Suprapubic skin (tissue), 4 donors: ENCODE measurements at regions not wholly inside any gene's neighbourhood (a gene's known extent, or its start where the extent isn't known, plus 50 kb on each side); places are given as distances from the start of the nearest gene placed in this dataset.
"Not testable (repeated sequence)": the region's sequence is repeated elsewhere in the genome, so short reads cannot be mapped to it uniquely, and the experiment has no call there.

ENCODE experiments used
- DNase-seq, 2 donors: peaks; one replicate each; pipeline ENCODE4 v3.0.0-alpha.2; 2019; ENCODE audit warnings: low spot score in 2 of 2
- H3K27ac ChIP-seq: fragments of 200-600 bp; sonication (generic); one replicate; pipeline ENCODE4 v1.5.1; 2019
- H3K27me3 ChIP-seq: fragments of 200-600 bp; sonication (generic); one replicate; pipeline ENCODE4 v1.5.1; 2019
- H3K36me3 ChIP-seq: fragments of 200-600 bp; sonication (generic); one replicate; pipeline ENCODE4 v1.5.1; 2019
- H3K4me1 ChIP-seq: fragments of 200-600 bp; sonication (generic); one replicate; pipeline ENCODE4 v1.5.1; 2019
- H3K4me3 ChIP-seq: fragments of 200-600 bp; sonication (generic); one replicate; pipeline ENCODE4 v1.5.1; 2019; ENCODE audit warnings: mild to moderate bottlenecking
- H3K9me3 ChIP-seq: fragments of 200-600 bp; sonication (generic); one replicate; pipeline ENCODE4 v1.5.1; 2019
- EP300 ChIP-seq: sonication (generic); formaldehyde crosslinking; IDR thresholded peaks from one replicate; pipeline ENCODE4 v1.6.1; 2017; ENCODE audit warnings: antibody characterized with exemption
- POLR2A ChIP-seq, 2 donors: fragments of 450-650 bp; IDR thresholded peaks; one replicate each; pipeline ENCODE4 v1.6.1; 2017; ENCODE audit warnings: antibody characterized with exemption in 2 of 2, mild to moderate bottlenecking in 2 of 2, moderate library complexity in 2 of 2
- POLR2AphosphoS5 ChIP-seq, 3 donors: sonication (generic); formaldehyde crosslinking; IDR thresholded peaks; one replicate each; pipeline ENCODE4 v1.6.1; 2017; ENCODE audit warnings: antibody characterized with exemption in 3 of 3
- WGBS: methylation state at CpG from one replicate; pipeline ENCODE4 v1.1.5; 2018; 5-methylcytosine and 5-hydroxymethylcytosine counted together
- TF ChIP-seq, protein P1 (sequence below), 2 donors: fragments of 200-600 bp in 1 of 2; fragments of 450-650 bp in 1 of 2; sonication (generic) in 1 of 2; IDR thresholded peaks; one replicate each; pipeline ENCODE4 v1.5.1; 2016 to 2019; ENCODE audit warnings: antibody characterized with exemption in 2 of 2, mild to moderate bottlenecking in 1 of 2, moderate library complexity in 1 of 2

DNA sequence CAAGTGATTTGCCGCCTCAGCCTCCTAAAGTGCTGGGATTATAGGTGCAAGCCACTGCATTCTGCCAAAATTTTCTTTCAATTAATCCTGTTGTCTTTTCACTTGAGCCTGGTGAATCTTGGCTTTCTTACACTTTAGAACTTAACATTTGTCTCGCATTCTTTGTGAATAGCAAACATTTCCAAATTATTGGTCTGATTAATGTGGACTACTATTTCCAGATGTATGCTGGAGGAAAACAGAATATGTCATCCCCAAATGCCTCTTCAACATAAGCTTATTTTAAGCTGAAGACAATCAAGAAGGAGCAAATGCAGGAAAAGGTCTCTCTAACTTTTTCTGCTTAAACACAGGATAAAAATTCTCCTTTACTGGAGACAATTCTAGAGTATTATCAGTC, 233.4 kb downstream of the PPP4R3C start:
- WGBS = 78% methylated on average over 2 of the region's 2 CpGs
- no peak for DNase-seq

GRCh38 chrX:27222661-27223060, 240.5 kb downstream of the PPP4R3C start:
- Histone ChIP-seq H3K9me3 (no peaks in the 10 kb centered on the region), H3K36me3 (no peaks in the 10 kb centered on the region), H3K4me3 (no peak overlapping the region), H3K4me1 (no peaks in the 10 kb centered on the region), H3K27ac (no peak overlapping the region), H3K27me3 (no peaks in the 10 kb centered on the region)
- DNase-seq = no peak
- 93% methylated on average over 7 of the region's 8 CpGs for WGBS
- TF ChIP-seq, protein P1, sequence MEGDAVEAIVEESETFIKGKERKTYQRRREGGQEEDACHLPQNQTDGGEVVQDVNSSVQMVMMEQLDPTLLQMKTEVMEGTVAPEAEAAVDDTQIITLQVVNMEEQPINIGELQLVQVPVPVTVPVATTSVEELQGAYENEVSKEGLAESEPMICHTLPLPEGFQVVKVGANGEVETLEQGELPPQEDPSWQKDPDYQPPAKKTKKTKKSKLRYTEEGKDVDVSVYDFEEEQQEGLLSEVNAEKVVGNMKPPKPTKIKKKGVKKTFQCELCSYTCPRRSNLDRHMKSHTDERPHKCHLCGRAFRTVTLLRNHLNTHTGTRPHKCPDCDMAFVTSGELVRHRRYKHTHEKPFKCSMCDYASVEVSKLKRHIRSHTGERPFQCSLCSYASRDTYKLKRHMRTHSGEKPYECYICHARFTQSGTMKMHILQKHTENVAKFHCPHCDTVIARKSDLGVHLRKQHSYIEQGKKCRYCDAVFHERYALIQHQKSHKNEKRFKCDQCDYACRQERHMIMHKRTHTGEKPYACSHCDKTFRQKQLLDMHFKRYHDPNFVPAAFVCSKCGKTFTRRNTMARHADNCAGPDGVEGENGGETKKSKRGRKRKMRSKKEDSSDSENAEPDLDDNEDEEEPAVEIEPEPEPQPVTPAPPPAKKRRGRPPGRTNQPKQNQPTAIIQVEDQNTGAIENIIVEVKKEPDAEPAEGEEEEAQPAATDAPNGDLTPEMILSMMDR (IDR thresholded peaks at IDR 0.05) = no peak
- TF ChIP-seq POLR2AphosphoS5 (IDR thresholded peaks at IDR 0.05) (no peak), POLR2A (IDR thresholded peaks at IDR 0.05) (no peak), EP300 (no peak)

More for the DNA sequence above, 233.4 kb downstream of the PPP4R3C start:
- Histone ChIP-seq H3K36me3 (no peaks in the 10 kb centered on the region), H3K9me3 (no peaks in the 10 kb centered on the region), H3K27me3 (no peaks in the 10 kb centered on the region), H3K4me3 (no peak overlapping the region), H3K4me1 (no peaks in the 10 kb centered on the region), H3K27ac (no peak overlapping the region)
- no peak for TF ChIP-seq EP300
- no peak for TF ChIP-seq POLR2A (IDR thresholded peaks at IDR 0.05)
- TF ChIP-seq POLR2AphosphoS5 (IDR thresholded peaks at IDR 0.05) = no peak
- TF ChIP-seq, protein P1 (IDR thresholded peaks at IDR 0.05) = no peak

- no peaks in the 10 kb centered on the region for H3K4me1 ChIP-seq
- no peak for TF ChIP-seq EP300
- TF ChIP-seq, protein P1 (IDR thresholded peaks at IDR 0.05) = peak; percentile 15 to 43
- no peak for TF ChIP-seq POLR2A (IDR thresholded peaks at IDR 0.05)
- TF ChIP-seq POLR2AphosphoS5 (IDR thresholded peaks at IDR 0.05) = no peak
- H3K27ac ChIP-seq = no peak overlapping the region
- 22% methylated on average over 5 of the region's 5 CpGs for WGBS
- no peaks in the 10 kb centered on the region for H3K9me3 ChIP-seq
- no peak for DNase-seq
- no peaks in the 10 kb centered on the region for H3K36me3 ChIP-seq
- no peak overlapping the region for H3K4me3 ChIP-seq
- no peaks in the 10 kb centered on the region for H3K27me3 ChIP-seq
Measured at GRCh38 chrX:27186671-27187070, 276.5 kb downstream of the PPP4R3C start.

GRCh38 chrX:27163236-27163635, 299.9 kb downstream of the PPP4R3C start:
- Histone ChIP-seq H3K4me3 (no peak overlapping the region), H3K27me3 (no peaks in the 10 kb centered on the region), H3K36me3 (no peaks in the 10 kb centered on the region), H3K4me1 (no peaks in the 10 kb centered on the region), H3K27ac (no peak overlapping the region), H3K9me3 (no peaks in the 10 kb centered on the region)
- TF ChIP-seq POLR2A (IDR thresholded peaks at IDR 0.05) (no peak), POLR2AphosphoS5 (IDR thresholded peaks at IDR 0.05) (no peak), EP300 (no peak)
- TF ChIP-seq, protein P1 (IDR thresholded peaks at IDR 0.05) = no peak
- no peak for DNase-seq
- 52% methylated on average over 4 of the region's 4 CpGs for WGBS

- Histone ChIP-seq H3K9me3 (no peaks in the 10 kb centered on the region), H3K36me3 (no peaks in the 10 kb centered on the region), H3K27ac (no peak overlapping the region), H3K4me1 (no peaks in the 10 kb centered on the region), H3K27me3 (no peaks in the 10 kb centered on the region), H3K4me3 (no peak overlapping the region)
- TF ChIP-seq EP300 (no peak), POLR2A (IDR thresholded peaks at IDR 0.05) (no peak)
- no peak for DNase-seq
- 41% methylated on average over 1 of the region's 1 CpG for WGBS
Measured at GRCh38 chrX:27162496-27162895, 300.6 kb downstream of the PPP4R3C start.

- DNase-seq, H3K36me3 ChIP-seq, H3K27ac ChIP-seq, H3K4me1 ChIP-seq, H3K27me3 ChIP-seq, H3K9me3 ChIP-seq, H3K4me3 ChIP-seq: not testable (repeated sequence)
- no CpG with 5 or more reads among the region's 21 CpGs for WGBS
Measured at GRCh38 chrX:27156921-27157320, 306.2 kb downstream of the PPP4R3C start.
